NCI-H2196 (cell line): ENCODE measurements at regions not wholly inside any gene's neighbourhood (a gene's known extent, or its start where the extent isn't known, plus 50 kb on each side); places are given as distances from the start of the nearest gene placed in this dataset.
A peak's percentile ranks its signal among the peaks of the same experiment; 100 is the strongest.

Source experiments
- DNase-seq: peaks from one replicate; lab custom pipeline; 2025; ENCODE audit not compliant: unreplicated experiment; lab: John Stamatoyannopoulos, UW

DNA sequence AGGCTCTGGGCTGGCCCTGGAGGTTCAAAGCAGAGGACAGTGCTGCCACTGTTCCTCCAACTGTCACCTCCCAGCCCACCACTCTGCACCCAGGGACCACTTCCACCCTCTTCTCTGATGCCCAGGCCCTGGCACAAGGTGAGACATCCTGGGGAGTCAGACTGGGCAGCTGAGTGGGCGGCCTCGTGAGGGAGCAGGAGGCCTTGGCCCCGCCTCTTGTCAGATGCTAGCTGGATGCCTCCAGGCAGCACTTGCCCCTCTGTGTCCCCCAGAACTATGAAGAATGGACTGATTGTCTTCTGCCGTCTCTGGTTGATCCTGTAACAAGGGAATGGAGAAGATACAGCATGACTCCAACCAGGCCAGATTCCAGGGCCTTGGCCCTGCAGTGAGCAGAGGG lies 191.0 kb upstream of the LINGO1 start:
- DNase-seq: no peak

DNA sequence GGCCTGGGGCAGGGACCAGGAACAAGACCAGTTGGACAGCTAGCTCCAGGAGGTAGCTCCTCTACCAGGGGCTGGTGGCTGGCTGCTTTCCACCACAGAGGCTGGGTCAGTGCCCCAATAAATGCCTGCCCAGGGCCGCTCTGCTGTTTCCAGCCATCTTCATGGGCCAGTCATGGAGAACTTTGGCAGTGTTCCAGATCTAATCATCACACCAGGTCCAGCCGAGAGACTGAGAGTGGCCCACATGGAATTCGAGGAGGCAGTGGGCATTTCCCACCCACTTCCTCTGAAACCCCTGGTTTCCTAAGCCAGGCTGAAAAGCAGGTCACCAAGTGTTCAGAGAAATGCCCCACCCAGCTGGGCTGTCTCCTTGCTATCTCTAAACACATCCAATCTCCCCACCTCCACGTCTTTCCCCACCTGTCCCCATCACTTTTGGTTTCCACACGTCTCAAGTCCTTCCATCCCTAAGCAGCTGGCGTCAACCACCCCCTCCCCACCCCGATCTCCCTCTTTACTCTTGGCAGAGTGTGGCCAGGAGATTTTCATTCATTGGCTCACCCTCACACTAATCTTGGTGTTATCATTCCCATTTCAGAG lies 190.0 kb upstream of the LINGO1 start:
- DNase-seq: no peak

GRCh38 chr15:77821959-77822256 lies 189.2 kb upstream of the LINGO1 start:
- DNase-seq: no peak

- DNase-seq: peak; percentile 45
These were observed 188.7 kb upstream of the LINGO1 start for GRCh38 chr15:77821188-77821958.

DNA sequence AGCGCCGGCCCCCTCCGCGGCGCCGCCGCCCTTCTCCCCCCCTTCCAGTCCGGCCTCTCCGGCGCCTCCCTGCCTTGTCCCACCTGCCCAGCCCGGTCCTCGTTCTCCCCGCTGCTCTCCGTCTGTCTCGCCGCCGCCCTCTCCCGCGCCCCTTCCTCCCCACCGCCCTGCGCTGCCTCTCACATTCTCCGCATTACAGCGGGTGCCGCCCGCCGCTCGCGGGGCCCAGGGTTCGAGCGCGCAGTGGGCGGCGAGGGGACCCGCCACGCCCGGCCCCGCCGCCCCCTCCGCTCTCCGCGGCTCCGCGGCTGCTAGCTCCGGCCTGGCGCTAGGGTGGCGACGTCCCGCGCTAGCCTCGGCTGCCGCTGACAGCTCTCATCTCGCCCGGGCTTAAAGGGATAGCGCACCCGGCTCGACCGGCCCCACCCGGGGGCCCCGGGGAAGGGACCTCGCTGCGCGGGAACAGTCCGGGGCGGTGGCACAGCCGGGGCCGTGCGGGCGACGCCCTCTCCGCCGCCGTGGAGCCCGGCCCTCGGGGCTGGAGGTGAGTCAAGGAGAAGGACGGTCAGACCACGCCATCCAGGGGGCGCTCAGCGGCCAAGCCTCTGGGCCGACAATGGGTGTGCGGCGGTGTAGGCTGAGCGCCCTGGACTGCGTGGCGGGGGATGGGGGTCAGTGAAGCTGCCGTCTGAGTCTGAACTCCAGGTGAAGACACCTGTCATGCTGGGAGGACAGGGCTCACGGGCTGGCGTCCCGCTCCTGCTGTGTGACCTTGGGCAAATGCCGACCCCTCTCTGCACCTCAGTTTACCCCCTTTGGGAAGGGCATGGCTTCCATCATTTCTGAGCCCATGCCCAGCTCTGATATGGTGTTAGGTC lies 187.4 kb upstream of the LINGO1 start:
- peak; percentile 62 for DNase-seq

GRCh38 chr15:77819048-77819850 lies 186.5 kb upstream of the LINGO1 start:
- DNase-seq: peak; percentile 37

DNA sequence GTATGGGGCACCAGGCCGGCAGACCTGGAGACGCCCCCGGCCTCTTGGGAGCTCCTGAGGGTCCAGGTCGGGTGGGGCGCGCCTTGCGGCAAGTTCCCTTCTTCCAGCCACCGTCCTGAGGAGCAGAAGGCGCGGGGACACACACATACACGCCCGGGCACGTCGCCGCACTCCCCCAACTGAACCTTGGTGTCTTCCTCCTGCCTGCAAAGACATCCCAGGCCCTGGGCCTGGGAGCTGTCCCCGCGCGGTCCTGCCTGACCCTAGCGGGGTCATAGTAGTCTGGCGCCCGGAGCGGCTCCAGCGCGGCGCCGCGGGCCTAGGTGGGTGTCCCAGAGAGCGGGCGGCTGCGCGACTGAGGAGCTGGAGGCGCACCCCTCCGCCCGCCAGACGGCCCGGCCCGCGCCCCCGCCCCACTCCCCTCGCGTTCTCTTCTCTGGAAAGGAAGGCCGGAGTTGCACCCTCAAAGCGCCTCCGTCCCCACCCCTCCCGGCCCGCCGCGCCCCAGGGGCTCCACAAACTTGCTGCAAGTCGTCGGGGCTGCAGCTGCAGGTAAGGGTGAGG lies 185.9 kb upstream of the LINGO1 start:
- DNase-seq: no peak

DNA sequence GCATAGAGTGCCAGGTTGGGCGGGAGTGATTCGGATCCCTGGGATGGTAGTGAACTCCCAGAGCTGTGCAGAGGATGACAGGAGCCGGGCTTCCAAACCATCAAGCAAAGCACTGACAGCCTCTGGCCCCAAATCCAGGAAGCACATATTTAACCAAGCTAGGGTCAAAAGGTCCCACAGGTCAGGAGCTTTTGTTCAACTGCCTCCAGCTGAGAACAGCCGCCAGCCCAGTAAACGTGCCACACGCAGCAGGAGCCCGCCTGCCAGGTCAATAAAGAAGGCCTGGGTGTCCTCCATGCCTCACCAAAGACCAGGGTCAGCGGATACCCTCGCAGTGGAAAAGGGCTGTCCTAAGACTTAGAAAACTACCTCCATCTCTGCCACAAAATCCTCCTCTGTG lies 184.7 kb upstream of the LINGO1 start:
- no peak for DNase-seq

DNA sequence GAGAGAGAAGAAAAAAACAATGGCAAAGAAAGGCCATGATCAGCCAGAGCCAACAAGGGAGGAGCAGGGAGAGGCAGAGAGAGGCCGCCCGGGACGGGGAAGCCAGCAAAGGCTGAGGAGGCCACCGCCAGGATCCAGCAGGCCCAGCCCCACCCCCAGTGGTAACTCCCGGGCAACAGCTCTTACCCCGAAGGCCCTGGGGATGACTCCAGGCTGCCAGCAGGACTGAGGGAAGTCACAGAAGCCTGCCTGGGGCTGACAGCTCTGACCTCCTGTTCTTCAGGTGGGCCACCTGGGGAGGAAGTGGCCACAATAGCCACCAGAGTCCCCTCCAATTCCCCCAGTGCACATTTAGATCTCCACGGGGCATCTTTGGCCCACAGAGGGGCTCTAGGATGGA lies 184.3 kb upstream of the LINGO1 start:
- no peak for DNase-seq

DNA sequence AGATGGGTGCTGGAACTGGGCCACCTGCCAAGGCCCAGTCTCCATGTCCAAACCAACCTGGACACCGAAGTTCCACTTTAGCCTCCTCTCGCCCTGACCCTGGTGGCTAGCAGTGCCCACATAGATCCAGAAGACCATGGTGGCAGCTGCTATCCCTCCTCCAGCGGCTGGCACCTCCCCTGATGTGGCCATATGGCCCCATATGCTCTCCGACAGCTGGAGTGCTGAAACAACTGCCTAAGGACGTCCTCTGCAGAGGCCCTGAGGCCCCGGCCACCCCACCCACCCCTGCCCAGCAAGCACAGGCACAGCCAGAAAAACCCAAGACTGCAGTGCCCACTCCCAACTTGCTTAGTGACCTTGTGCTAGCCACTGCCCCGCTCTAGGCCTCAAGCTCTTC lies 182.3 kb upstream of the LINGO1 start:
- no peak for DNase-seq

DNA sequence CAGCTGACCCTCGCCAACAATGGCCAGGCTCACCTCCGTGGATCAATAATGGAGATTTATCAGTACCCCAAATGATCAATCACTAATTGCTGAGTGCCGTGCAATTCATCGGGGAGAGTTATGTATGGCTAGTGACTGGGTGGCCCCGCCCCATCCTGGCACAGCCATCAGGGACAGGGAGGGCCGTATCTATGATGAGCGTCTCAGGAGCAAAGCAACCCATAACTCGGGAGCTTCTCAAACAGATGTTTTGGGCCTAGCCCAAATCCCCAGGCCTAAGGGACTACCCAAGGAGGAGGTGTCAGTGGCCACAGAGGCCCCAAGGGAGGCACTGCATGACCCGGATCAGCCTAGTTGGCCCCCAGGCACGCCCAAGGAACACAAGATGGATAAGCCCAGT lies 180.0 kb upstream of the LINGO1 start:
- DNase-seq: no peak

DNA sequence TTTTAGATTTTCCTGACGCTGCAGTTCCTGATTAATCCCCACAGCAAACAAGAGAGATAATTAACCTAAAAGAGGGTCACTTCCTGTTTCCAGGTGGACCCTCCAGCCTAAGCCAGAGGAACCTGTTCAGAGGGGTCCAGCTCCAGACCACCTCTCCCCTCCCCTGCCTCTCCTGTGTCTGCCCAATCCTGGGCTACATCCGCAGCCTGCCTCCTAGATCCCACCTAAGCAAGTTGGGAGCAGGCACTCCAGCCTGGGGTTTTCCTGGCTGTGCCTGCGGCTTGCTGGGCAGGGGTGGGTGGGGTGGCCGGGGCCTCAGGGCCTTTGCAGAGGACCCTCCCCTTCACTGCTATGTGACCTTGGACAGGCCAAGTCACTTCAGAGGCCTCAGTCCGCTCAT lies 178.6 kb upstream of the LINGO1 start:
- DNase-seq: no peak

GRCh38 chr15:77810130-77810571 lies 177.4 kb upstream of the LINGO1 start:
- DNase-seq: no peak

- DNase-seq: no peak
These were observed 176.0 kb upstream of the LINGO1 start for GRCh38 chr15:77808581-77809177.

DNA sequence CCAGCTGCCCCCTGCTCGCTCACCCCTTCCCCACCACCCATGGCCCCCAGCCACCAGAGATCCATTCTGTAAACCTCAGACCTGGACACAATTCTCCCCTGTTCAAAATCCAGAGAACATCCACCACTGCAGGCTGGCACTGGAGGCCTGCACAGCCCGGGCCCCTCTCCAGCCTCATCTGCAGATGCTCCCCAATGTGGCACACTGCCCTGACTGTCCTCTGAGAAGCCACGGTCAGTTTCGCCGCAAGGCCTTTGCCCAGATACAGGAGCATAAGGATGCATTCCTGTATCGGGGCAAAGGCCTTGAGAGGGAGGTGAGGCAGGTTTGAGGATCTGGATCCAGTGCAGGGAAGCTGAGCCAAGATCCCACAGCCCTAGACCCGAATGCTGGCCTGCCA lies 175.4 kb upstream of the LINGO1 start:
- no peak for DNase-seq

DNA sequence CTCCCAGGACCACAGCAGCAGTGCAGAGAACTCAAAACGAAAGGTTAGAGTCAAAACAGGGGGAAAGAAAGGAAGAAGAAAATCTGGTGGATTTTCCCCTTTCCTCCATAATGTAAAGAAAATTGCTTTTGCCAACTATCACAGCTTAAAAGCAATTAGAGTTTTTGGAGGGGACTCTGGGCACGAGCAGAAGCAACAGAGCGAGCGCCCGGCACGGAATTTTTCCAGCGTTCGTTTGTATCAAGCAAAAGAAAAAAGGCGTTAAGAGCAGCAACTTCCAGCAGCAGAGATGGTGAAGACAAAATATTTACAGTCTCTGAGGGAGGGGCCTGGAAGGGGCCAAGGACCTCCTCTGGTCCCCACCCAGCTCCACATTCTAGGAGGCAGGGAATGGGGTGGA lies 174.9 kb upstream of the LINGO1 start:
- no peak for DNase-seq

DNA sequence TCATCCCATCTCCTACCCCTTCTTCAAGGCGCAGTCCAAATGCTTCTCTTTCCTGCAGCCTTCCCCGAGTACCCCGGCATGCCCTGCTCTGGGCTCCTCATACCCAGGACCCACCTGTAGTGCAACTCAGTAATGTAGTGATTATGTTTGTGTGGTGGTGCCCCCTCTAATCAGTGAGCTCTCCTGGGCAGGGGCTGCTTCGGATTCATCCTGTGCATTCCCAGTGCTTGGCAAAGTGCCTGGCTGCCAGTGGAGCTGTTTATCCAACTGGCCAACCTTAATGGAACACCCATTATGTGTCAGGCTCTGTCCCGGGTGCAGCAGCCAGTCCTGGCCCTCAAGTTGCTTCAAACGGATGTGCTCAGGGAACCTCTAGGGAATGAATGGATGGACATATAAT lies 174.4 kb upstream of the LINGO1 start:
- DNase-seq: no peak

- no peak for DNase-seq
These were observed 171.5 kb upstream of the LINGO1 start for GRCh38 chr15:77804210-77804609.

DNA sequence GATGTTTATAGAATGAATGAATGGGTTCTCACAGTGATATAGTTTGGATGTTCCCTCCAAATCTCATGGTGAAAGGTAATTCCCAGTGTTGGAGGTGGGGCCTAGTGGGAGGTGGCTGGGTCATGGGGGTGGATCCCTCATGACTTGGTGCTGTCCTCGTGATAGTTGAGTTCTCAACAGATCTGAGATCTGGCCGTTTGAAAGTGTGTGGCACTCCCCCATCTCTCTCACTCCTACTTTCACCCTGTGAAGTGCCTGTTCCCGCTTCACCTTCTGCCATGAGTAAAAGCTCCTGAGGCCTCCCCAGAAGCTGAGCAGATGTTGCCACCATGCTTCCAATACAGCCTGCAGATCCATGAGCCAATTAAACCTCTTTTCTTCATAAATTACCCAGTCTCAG lies 170.8 kb upstream of the LINGO1 start:
- no peak for DNase-seq

DNA sequence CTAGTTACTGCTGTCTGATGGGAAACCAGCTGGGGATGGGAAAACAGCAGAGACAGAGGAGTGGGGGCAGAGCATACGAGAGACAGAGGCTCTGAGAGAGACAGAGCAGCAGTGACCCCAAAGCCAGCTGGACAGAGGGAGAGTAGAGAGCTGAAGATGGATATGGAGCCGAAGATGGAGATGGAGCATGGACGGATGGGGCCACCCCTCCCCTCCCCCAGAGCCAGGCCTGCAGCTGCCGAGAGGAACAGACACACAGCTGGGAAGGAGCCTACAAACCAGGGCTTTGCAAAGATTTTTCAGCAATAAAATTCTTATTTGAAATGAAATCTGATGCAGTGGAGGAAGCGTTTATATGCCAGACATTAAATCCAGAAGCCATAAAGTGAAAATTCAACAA lies 167.6 kb upstream of the LINGO1 start:
- no peak for DNase-seq

DNA sequence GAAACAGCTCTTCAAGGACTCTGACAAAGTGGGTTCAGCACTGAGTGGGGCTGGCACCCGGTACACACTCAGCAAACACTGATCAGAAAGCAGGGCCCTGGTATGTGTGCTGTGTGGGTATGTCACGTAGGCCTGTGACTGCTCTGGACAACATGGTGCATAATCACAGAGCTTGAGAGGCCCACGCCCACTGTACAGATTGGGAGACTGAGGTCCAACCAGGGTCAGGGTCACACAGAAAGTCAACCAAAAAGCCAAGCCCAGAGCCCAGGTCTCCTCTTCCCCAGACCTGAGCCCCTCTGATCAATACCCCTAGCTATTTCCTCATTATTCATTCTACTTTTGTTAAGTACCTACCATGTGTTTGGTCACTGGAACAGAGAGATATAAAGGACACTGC lies 166.1 kb upstream of the LINGO1 start:
- no peak for DNase-seq
